CD4-positive, alpha-beta T cell treated with Interleukin-6 at 100 ng/mL for 8 hours (primary cell): ENCODE measurements at regions not wholly inside any gene's neighbourhood (a gene's known extent, or its start where the extent isn't known, plus 50 kb on each side); places are given as distances from the start of the nearest gene placed in this dataset.

Experiments used
- DNase-seq: peaks from one replicate; pipeline ENCODE4 v3.0.0-alpha.2; 2020; ENCODE audit warnings: mixed read lengths, low spot score

DNA sequence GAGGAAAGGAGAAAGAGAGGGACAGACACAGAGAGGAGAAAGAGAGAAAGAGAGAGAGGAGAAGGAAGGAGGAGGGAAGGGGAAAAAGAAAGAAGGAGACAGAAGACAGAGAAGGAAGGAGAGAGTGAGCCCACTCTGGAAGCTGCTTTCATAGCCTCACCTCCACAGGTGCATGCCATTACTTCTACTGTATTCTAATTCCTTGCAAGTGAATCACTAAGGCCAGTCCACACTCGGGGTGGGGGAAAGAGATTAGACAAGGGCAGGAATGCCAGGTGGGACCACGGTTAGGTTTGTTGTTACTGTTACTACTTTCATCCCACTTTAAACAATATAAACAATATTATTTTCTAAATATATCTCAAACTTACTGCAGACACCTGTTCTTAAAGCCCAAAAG is 684.5 kb upstream of the ARGLU1 start:
- no peak for DNase-seq

DNA sequence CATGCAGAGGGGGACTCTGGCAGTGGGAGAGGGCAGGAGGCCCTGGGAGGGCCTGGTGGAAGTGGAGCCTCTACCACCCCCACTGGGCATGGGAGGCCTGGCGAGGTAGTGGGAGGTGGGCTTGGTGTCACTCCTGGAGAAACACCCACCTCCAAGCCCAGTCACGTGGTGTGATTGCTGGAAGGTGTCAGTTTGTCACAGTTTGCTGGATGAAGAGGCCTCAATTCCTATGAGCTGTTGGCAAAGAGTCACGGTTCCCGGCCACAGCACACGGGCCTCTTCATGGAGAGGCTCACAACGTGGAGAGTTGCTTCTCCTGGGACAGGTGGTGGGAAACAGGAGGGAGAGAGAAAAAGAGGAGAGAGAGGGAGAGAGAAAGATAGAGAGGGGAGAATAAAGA is 684.1 kb upstream of the ARGLU1 start:
- DNase-seq: no peak

- no peak for DNase-seq
These were observed 683.4 kb upstream of the ARGLU1 start for GRCh38 chr13:107251341-107251740.

GRCh38 chr13:107250628-107251027 is 682.7 kb upstream of the ARGLU1 start:
- no peak for DNase-seq

DNA sequence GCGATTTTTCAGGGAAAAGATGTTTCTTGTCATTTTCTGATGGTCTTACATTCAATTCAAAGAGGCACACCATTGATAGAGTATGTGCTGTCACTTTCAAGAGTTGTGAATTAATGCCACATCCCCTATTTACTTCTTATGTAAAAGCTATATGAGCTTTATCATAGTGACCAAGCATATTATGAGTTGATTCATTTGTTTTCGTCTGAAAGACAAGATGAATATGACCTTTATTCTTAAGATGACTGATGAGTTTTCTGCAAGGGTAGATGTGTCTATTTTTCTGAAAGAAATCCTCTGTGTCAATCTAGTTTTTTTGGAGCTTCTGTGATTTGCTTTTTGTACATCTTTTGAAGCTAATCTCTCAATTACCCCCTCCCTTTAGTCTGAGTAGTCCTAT is 676.3 kb upstream of the ARGLU1 start:
- no peak for DNase-seq

GRCh38 chr13:107242138-107242537 is 674.2 kb upstream of the ARGLU1 start:
- DNase-seq: no peak

GRCh38 chr13:107241381-107241780 is 673.4 kb upstream of the ARGLU1 start:
- no peak for DNase-seq

DNA sequence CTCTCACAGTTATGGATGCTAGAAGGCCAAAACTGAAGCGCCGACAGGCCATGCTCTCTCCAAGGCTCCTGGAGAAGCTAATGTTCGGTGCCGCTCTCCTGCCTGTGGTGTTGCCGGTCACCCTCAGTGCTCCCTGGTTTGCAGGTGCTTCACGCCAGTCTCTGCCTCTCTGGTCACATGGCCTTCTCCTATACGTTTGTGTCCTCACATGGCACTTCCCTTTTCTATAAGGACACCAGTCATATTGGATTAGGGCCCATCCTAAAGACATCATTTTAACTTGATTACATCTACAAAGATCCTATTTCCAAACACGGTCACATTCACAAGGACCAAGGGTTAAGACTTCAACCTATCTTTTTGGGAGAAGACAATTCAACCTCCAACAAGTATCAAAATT is 671.3 kb upstream of the ARGLU1 start:
- DNase-seq: no peak

DNA sequence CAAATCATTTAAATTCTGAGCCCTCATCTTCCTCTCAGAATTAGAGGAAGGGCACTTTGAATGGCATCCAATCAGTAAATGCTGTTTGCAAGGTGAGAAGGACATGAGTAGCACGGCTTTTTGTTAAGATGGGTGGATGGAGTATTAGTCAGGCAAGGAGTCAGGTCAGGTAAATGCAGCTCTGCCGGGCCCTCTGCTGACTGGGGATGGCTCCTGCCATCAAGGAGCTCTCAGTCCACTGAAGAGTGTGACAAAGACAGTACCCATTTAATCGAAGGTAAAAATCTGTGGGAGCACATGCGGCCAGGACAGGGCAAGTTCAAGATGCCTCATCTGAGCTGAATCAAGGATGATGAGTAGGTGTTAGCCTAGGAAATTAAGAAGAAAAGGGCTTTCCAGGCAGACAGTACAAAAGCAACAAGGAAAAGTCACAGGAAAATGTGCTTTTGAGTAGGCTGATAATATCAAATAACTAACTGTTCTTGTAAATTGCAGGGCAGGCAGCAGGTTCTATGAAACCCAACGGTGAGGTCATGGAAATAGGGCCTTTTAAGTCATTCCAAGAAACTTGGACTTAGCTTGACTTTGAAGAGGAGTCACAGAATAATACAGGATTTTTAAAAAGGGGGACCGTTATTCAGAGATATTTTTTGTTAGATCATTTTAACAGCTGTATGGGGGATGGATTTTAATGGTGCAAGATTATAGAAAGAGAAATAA is 670.5 kb upstream of the ARGLU1 start:
- no peak for DNase-seq

DNA sequence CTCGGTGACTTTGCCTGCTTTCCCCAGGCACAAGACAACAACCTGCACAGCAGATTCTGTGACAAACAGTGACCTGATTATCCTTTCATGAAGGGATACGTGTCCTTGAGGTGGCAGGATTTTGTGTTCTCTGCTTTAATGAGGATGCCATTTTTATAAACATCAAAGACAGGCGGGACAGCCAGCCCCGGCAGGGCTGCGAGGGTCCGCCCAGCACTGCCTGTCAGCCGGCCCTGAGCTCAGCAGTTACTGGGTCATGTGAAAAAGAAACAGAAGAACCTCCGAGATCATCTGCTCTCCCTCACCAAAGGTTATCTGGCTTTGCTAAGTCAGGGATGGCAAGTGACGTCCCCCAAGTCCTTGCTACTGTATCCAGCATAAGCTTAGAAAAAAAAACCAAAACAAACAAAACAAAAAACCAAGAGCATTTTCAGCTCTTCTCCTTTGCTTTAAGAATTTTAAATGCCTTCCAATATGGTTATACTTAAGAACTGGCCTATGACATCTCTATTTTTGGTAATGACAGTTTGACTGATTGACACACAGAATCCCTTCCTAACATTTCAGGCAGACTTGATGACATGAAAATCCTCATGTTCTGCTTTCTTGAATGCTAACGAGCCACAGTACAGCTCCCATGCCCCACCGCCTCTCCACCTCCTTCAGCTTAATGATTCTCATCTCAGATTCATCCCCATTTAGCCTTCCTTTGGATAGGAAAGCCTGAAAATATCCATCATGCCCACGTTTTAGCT is 666.6 kb upstream of the ARGLU1 start:
- no peak for DNase-seq

DNA sequence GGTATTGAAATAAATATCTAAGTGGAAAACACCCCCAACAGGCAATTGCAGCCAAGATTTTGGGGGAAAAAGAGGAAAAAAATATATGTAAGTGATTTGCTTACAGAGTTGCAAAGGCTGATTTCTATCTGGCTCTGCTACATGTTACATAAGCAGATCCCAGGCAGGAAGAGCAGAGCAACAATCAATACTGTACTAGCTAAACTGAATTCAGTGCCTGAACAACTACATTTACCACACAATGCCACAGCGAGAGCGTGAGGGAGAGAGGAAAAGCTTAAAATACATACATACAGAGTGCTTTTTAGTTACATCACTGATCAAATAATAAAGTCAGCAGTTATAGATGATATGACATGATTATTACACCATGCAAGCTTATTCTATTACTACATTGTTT is 665.6 kb upstream of the ARGLU1 start:
- no peak for DNase-seq

DNA sequence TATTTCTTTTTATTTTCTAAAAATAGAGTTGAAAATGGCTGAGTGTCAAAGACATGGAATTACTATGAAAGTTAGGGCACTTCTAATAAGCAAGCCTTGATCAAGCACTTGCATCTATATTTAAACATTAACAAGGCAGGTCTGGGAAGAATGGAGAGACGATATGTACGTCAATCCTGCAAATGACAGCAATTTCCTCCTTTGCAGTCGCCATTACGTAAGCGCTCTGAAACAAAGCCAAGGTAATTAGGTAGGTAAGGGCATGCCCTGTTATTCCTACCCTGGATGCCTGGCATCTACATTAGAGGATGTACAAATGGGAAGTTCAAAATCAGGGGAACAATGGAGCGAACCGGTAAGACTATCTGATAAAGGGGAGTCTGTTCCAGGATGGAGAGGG is 664.0 kb upstream of the ARGLU1 start:
- no peak for DNase-seq

GRCh38 chr13:107223867-107224266 is 655.9 kb upstream of the ARGLU1 start:
- no peak for DNase-seq

GRCh38 chr13:107222597-107222996 is 654.7 kb upstream of the ARGLU1 start:
- DNase-seq: no peak

- no peak for DNase-seq
These were observed 652.3 kb upstream of the ARGLU1 start for GRCh38 chr13:107220245-107220644.

GRCh38 chr13:107217251-107217650 is 649.3 kb upstream of the ARGLU1 start:
- DNase-seq: no peak

- no peak for DNase-seq
These were observed 648.3 kb upstream of the ARGLU1 start for GRCh38 chr13:107216046-107216755.

DNA sequence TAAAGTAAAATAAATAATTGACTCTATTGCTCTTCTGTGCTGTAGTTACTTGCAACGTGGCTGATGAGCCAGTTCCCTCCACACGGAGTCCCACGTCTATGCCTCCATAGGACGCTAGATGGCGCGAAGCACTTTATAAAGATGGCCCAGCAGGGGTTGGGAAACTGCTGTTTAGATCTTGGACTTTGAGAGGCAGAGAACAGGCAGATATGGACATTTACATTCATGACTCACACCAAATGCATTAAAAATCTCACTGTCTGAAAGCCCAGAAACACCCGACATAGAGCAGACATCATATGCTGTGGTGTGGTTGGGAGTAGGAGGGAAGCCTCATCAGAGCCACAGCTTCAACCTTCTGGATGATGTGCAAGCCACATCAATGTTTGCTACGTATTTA is 643.1 kb upstream of the ARGLU1 start:
- peak; percentile 2 for DNase-seq

DNA sequence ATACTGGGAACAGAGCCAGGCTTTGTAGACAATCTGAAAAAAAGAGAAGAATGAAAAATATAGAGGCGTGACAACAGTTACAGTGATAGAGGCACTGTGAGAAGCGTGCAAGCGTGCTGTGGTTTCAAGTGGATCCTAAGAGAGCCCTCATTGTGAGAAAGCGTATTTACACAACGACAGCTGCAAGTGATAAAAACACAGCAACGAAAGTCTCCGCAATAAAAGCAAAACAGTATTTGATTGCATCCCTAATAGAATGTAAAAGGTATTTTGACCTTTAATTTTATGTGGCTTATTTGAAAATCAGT is 642.7 kb upstream of the ARGLU1 start:
- no peak for DNase-seq

DNA sequence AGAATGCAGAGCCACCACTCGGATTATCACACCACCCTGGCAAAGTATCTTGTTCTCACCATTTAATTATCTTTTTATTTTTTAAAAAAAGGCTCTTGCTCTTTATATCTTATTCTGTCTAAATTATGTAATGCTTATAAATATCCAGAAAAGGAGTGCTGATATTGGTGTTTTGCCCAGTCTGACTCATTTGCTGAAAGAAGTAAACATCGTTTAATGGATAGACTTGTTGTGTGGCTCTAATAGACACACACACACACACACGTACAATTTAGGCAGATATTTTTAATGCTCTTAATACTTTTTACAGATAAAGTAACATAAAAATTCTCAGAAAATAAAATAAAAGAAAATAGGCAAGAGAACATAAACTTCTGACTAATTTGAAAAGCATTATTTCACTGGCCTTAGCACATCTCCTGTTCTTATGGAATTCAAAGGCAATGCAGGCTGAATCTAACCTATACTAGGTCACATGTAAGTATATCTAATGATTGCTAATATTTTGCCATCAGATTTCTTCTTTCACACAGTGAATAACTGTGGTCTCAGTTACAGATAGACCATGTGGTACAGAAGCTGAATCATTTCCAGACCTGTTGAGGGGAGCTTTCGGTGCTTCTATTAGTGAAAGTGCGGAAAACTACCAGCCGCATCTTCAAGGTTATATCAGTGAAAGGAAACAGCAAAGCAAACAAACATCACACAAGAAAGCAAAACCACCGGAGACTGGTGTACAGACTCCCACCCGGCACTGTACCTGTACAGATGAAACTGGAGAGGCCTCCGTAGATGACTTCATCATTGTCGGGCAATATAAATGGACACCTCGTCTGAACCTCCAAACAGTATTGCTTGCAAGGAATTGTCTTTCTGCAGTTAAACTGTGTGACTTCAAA is 642.1 kb upstream of the ARGLU1 start:
- no peak for DNase-seq

GRCh38 chr13:107208889-107209288 is 641.0 kb upstream of the ARGLU1 start:
- no peak for DNase-seq
